T-cell (primary cell): ENCODE measurements at regions not wholly inside any gene's neighbourhood (a gene's known extent, or its start where the extent isn't known, plus 50 kb on each side); places are given as distances from the start of the nearest gene placed in this dataset.
A peak's percentile ranks its signal among the peaks of the same experiment; 100 is the strongest.
"Not testable (repeated sequence)": the region's sequence is repeated elsewhere in the genome, so short reads cannot be mapped to it uniquely, and the experiment has no call there.

Experiments
- ATAC-seq, 4 experiments: fragments of 200-7000 bp in 3 of 4; fragments of 150-1000 bp in 1 of 4; cut with Tn5 transposase; replicated peaks in 1 of 4; 1 replicate in 3 of 4; 2 replicates in 1 of 4; pipeline ENCODE4 v1.10.0; 2021; ENCODE audit warnings: moderate library complexity in 3 of 4, mild to moderate bottlenecking in 2 of 4, moderate number of reproducible peaks in 1 of 4
- CTCF ChIA-PET, 2 donors: fragments of 300-600 bp; sonication (Branson Sonifier 250); formaldehyde crosslinking; loops; one replicate each; lab custom pipeline; 2022; ENCODE audit warnings: antibody characterized with exemption in 2 of 2; lab: Charles Lee
- POLR2A ChIA-PET, 2 donors: fragments of 300-600 bp; sonication (Branson Sonifier 250); formaldehyde crosslinking; loops; one replicate each; lab custom pipeline; 2022; ENCODE audit warnings: antibody characterized with exemption in 2 of 2; lab: Charles Lee
- DNase-seq, 35 experiments: peaks; one replicate each; pipeline versions ENCODE4 v3.0.0 to v3.0.0-alpha.2; 2013 to 2023
- H3K27ac ChIP-seq: one replicate; pipeline ENCODE4 v1.5.1; 2013; ENCODE audit warnings: low read length
- H3K27me3 ChIP-seq, 2 experiments: replicated peaks in 1 of 2; 1 replicate in 1 of 2; 2 replicates in 1 of 2; pipeline versions ENCODE4 v1.6.1 to v1.7.0; 2013; ENCODE audit warnings: low read length in 1 of 2, mixed read lengths in 1 of 2; ENCODE audit not compliant: control insufficient read depth in 2 of 2, insufficient read depth in 2 of 2; ENCODE audit errors: extremely low read depth in 1 of 2
- H3K36me3 ChIP-seq, 2 donors: 1 replicate in 1 of 2; 2 replicates in 1 of 2; pipeline versions ENCODE4 v1.6.1 to v1.7.0; 2013; ENCODE audit warnings: low read length in 1 of 2; ENCODE audit not compliant: control insufficient read depth in 2 of 2, insufficient read depth in 1 of 2; ENCODE audit errors: extremely low read depth in 1 of 2
- H3K4me1 ChIP-seq, 2 experiments: 1 replicate in 1 of 2; 2 replicates in 1 of 2; pipeline versions ENCODE4 v1.6.1 to v1.7.0; 2013; ENCODE audit warnings: low read length in 2 of 2, mixed read lengths in 1 of 2; ENCODE audit not compliant: insufficient read depth in 2 of 2, control insufficient read depth in 1 of 2; ENCODE audit errors: extremely low read depth in 1 of 2
- H3K4me3 ChIP-seq, 2 donors: 1 replicate in 1 of 2; 2 replicates in 1 of 2; pipeline versions ENCODE4 v1.5.1 to v1.7.0; 2013; ENCODE audit warnings: mild to moderate bottlenecking in 2 of 2, low read length in 1 of 2, moderate library complexity in 1 of 2; ENCODE audit not compliant: control insufficient read depth in 1 of 2; ENCODE audit errors: extremely low read depth in 1 of 2
- H3K9me3 ChIP-seq: 2 replicates; pipeline ENCODE4 v1.7.0; 2013
- H3K27ac Mint-ChIP-seq, 2 donors: one replicate each; pipeline ENCODE4 v1.8.0; 2020 to 2021; ENCODE audit warnings: mild to moderate bottlenecking in 2 of 2, mixed read lengths in 2 of 2
- H3K27me3 Mint-ChIP-seq, 2 donors: one replicate each; pipeline ENCODE4 v1.8.0; 2021 to 2022; ENCODE audit warnings: mixed read lengths in 2 of 2
- H3K36me3 Mint-ChIP-seq: one replicate; pipeline ENCODE4 v1.8.0; 2021; ENCODE audit warnings: mixed read lengths
- H3K4me1 Mint-ChIP-seq, 3 donors: one replicate each; pipeline ENCODE4 v1.8.0; 2020 to 2022; ENCODE audit warnings: mixed read lengths in 3 of 3, mild to moderate bottlenecking in 1 of 3
- H3K4me3 Mint-ChIP-seq, 3 donors: one replicate each; pipeline ENCODE4 v1.8.0; 2020 to 2022; ENCODE audit warnings: mild to moderate bottlenecking in 3 of 3, mixed read lengths in 3 of 3, moderate library complexity in 3 of 3
- H3K9me3 Mint-ChIP-seq, 3 donors: one replicate each; pipeline ENCODE4 v1.8.0; 2020 to 2022; ENCODE audit warnings: mixed read lengths in 3 of 3
- WGBS: methylation state at CpG from one replicate; pipeline ENCODE4 v1.1.5; 2013; ENCODE audit warnings: missing lambda C conversion rate; ENCODE audit not compliant: insufficient coverage; 5-methylcytosine and 5-hydroxymethylcytosine counted together

GRCh38 chr1:148417241-148417640 lies 65.9 kb downstream of the PPIAL4G start:
- H3K36me3 ChIP-seq, H3K27me3 Mint-ChIP-seq, H3K27ac ChIP-seq, CTCF ChIA-PET, H3K4me1 ChIP-seq, DNase-seq, POLR2A ChIA-PET, H3K36me3 Mint-ChIP-seq, ATAC-seq, H3K4me3 Mint-ChIP-seq, H3K9me3 Mint-ChIP-seq, H3K9me3 ChIP-seq, H3K4me3 ChIP-seq, H3K27me3 ChIP-seq: not testable (repeated sequence)
- no CpG with 5 or more reads among the region's 3 CpGs for WGBS
- H3K4me1 Mint-ChIP-seq, result peaks cover 0 to 13% (median 12%) of the 10 kb centered on the region in 3 donors
- H3K27ac Mint-ChIP-seq, result peak overlapping the region in 1 of 2 donors; percentile 28

- DNase-seq, H3K4me1 Mint-ChIP-seq, H3K27me3 Mint-ChIP-seq, H3K9me3 ChIP-seq, H3K4me1 ChIP-seq, ATAC-seq, POLR2A ChIA-PET, H3K27me3 ChIP-seq, CTCF ChIA-PET, H3K4me3 ChIP-seq, H3K4me3 Mint-ChIP-seq, H3K27ac Mint-ChIP-seq, H3K36me3 ChIP-seq, H3K27ac ChIP-seq: not testable (repeated sequence)
- Mint-ChIP-seq H3K36me3 (peaks cover 12% of the 10 kb centered on the region), H3K9me3 (peaks cover 4 to 13% (median 9%) of the 10 kb centered on the region in 3 donors)
- 100% methylated on average over 1 of the region's 2 CpGs for WGBS
These were observed 69.7 kb downstream of the PPIAL4G start for GRCh38 chr1:148413385-148413784.

GRCh38 chr1:148404786-148405568 lies 78.1 kb downstream of the PPIAL4G start:
- ATAC-seq, H3K9me3 Mint-ChIP-seq, DNase-seq, H3K9me3 ChIP-seq, POLR2A ChIA-PET, H3K27me3 Mint-ChIP-seq, H3K4me1 ChIP-seq, H3K4me3 ChIP-seq, H3K27ac ChIP-seq, H3K36me3 ChIP-seq, H3K27me3 ChIP-seq, CTCF ChIA-PET, H3K4me3 Mint-ChIP-seq: not testable (repeated sequence)
- Mint-ChIP-seq H3K36me3 (peaks cover 11% of the 10 kb centered on the region), H3K4me1 (peaks cover 37 to 43% (median 38%) of the 10 kb centered on the region in 3 donors), H3K27ac (peak overlapping the region in 1 of 2 donors; percentile 54)
- WGBS, result 97% methylated on average over 13 of the region's 30 CpGs

- H3K27me3 ChIP-seq, H3K9me3 ChIP-seq, H3K9me3 Mint-ChIP-seq, ATAC-seq, H3K27me3 Mint-ChIP-seq, CTCF ChIA-PET, H3K4me3 ChIP-seq, H3K36me3 ChIP-seq, H3K4me1 ChIP-seq, DNase-seq, H3K27ac ChIP-seq, POLR2A ChIA-PET: not testable (repeated sequence)
- peak overlapping the region; percentile 43 to 98 (median 53) for H3K4me3 Mint-ChIP-seq
- peaks cover 11% of the 10 kb centered on the region for H3K36me3 Mint-ChIP-seq
- WGBS, result no CpG with 5 or more reads among the region's 2 CpGs
- peaks cover 42 to 44% (median 43%) of the 10 kb centered on the region in 3 donors for H3K4me1 Mint-ChIP-seq
- H3K27ac Mint-ChIP-seq, result peak overlapping the region; percentile 64 to 92
These were observed 79.2 kb downstream of the PPIAL4G start for GRCh38 chr1:148403925-148404324.

- peak in 1 of 35 experiments; percentile 10 for DNase-seq
- H3K36me3 Mint-ChIP-seq, result not testable (repeated sequence)
- H3K4me3 Mint-ChIP-seq, result peak overlapping the region; percentile 86 to 98 (median 97)
These were observed 80.0 kb downstream of the PPIAL4G start for GRCh38 chr1:148403085-148403456.

GRCh38 chr1:148402152-148403084 lies 80.7 kb downstream of the PPIAL4G start:
- POLR2A ChIA-PET, result interaction anchor here (0.6 to 1.3 kb wide), 3 partner anchors 29 to 30 kb away, joined by 3 to 13 read pairs (median 4); no protein-coding TSS in a partner anchor
- Mint-ChIP-seq H3K27ac (peak overlapping the region; percentile 99), H3K4me1 (peaks cover 43 to 50% (median 48%) of the 10 kb centered on the region in 3 donors), H3K4me3 (peak overlapping the region; percentile 86 to 98 (median 97))
- Histone ChIP-seq H3K4me3 (peak overlapping the region; percentile 76 to 78), H3K4me1 (peaks cover 9 to 14% of the 10 kb centered on the region in 2 experiments), H3K27ac (peak overlapping the region; percentile 89)
- not testable (repeated sequence) for H3K9me3 Mint-ChIP-seq, H3K9me3 ChIP-seq, H3K27me3 ChIP-seq, H3K36me3 Mint-ChIP-seq, H3K27me3 Mint-ChIP-seq, H3K36me3 ChIP-seq
- DNase-seq (peak; percentile 66 to 90 (median 81)), ATAC-seq (peak; percentile 87 to 90 (median 90))
- CTCF ChIA-PET, result interaction anchor here in 1 of 2 donors (0.6 kb wide), 1 partner anchor 30 kb away, joined by 10 read pairs; no protein-coding TSS in a partner anchor
- 0% methylated on average over 31 of the region's 45 CpGs for WGBS

More at GRCh38 chr1:148403085-148403456, 80.0 kb downstream of the PPIAL4G start:
- H3K36me3 ChIP-seq, ATAC-seq, H3K9me3 Mint-ChIP-seq, H3K27me3 Mint-ChIP-seq, CTCF ChIA-PET, H3K9me3 ChIP-seq, H3K4me1 ChIP-seq, H3K27me3 ChIP-seq: not testable (repeated sequence)
- H3K27ac ChIP-seq, result peak overlapping the region; percentile 89
- peak overlapping the region; percentile 76 to 78 for H3K4me3 ChIP-seq
- peak overlapping the region; percentile 99 for H3K27ac Mint-ChIP-seq
- POLR2A ChIA-PET, result interaction anchor here in 1 of 2 donors (0.6 kb wide), 1 partner anchor 30 kb away, joined by 3 read pairs; no protein-coding TSS in a partner anchor
- peaks cover 43 to 49% (median 47%) of the 10 kb centered on the region in 3 donors for H3K4me1 Mint-ChIP-seq
- WGBS, result no CpG with 5 or more reads among the region's 7 CpGs
